GM12891 (cell line): ENCODE measurements at regions not wholly inside any gene's neighbourhood (a gene's known extent, or its start where the extent isn't known, plus 50 kb on each side); places are given as distances from the start of the nearest gene placed in this dataset.

ENCODE experiments used
- PAX5 ChIP-seq: IDR thresholded peaks from 2 replicates; pipeline ENCODE4 v1.6.1; 2011; ENCODE audit warnings: low read length, moderate library complexity, mild to moderate bottlenecking; ENCODE audit not compliant: insufficient read depth, severe bottlenecking
- POLR2A ChIP-seq: IDR thresholded peaks from 2 replicates; pipeline ENCODE4 v1.6.1; 2011; ENCODE audit warnings: low read depth, low read length, control low read depth
- POLR2AphosphoS5 ChIP-seq: IDR thresholded peaks from 2 replicates; pipeline ENCODE4 v1.6.1; 2011; ENCODE audit warnings: low read depth, low read length, control low read depth
- POU2F2 ChIP-seq: IDR thresholded peaks from 2 replicates; pipeline ENCODE4 v1.6.1; 2011; ENCODE audit warnings: low read depth, mild to moderate bottlenecking, control low read depth, low read length, moderate library complexity
- TAF1 ChIP-seq: IDR thresholded peaks from 2 replicates; pipeline ENCODE4 v1.6.1; 2011; ENCODE audit warnings: low read depth, low read length, control low read depth

DNA sequence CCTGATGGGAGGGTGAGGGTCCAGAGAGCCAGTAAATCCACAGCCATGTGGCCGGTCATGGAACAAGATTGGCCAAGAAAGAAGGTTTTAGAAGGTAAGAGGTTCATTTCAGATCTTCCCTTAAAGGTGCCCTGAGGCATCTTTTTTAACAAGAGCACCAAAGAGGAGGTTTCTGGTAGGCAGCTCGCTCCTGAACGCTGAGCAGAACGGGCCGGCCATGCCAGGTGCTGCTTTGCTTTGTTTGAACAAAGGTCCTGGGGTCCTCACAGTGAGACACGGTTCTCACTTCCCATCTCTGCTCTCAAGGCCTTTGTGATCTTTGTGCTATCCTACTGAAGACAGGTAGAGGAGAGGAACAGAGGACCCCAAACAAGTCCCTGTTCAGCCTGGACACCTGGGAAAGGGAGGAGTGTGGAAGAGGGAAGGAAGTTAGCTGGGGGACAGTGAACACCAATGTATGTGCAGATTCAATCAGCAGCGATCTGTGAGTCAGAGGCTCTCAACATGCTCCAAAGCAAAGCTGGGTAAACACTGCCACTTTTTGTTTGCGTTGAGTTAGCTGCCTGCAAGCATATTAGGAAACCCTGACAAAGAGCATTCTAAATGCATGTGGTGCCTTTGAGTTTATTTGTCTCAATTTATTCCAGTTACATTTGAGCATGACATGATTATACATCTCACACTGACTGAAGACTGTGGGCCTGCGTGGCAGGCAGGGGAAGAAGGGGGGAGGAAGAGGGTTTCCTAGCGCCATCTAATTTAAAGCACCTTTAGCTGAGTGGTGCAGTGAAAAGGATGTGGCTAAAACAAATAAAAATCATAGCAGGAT lies 102.4 kb downstream of the ASB1 start:
- TF ChIP-seq POLR2AphosphoS5 (no peak), POLR2A (no peak), POU2F2 (no peak), PAX5 (no peak), TAF1 (no peak)
